GM12873 (cell line): ENCODE measurements at regions not wholly inside any gene's neighbourhood (a gene's known extent, or its start where the extent isn't known, plus 50 kb on each side); places are given as distances from the start of the nearest gene placed in this dataset.

Experiments
- TF ChIP-seq, protein P1 (sequence below): IDR thresholded peaks from 2 replicates; pipeline ENCODE4 v1.5.1; 2012; ENCODE audit warnings: low read depth, mild to moderate bottlenecking, moderate library complexity, low read length, control low read depth; ENCODE audit not compliant: insufficient read depth; ENCODE audit errors: missing control alignments

DNA sequence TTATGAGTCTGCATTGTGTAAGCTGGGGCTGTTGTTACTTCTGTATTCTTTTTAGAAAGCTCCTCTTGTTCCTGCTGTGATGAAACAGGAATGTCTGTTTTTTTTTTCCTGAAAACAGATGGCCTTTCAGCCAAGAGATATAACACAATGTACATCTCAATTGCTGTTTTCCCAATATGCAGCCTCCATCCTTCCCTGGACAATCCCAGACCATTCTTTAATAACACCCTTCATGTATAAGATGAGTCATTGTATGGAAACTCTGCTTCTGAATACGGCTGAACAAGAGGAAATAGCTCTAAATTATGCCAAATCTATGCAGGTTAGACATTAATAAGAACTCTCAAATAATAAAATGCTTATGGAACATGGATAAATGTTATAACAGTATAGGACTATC, 60.2 kb upstream of the LRRC4C start:
- TF ChIP-seq, protein P1, sequence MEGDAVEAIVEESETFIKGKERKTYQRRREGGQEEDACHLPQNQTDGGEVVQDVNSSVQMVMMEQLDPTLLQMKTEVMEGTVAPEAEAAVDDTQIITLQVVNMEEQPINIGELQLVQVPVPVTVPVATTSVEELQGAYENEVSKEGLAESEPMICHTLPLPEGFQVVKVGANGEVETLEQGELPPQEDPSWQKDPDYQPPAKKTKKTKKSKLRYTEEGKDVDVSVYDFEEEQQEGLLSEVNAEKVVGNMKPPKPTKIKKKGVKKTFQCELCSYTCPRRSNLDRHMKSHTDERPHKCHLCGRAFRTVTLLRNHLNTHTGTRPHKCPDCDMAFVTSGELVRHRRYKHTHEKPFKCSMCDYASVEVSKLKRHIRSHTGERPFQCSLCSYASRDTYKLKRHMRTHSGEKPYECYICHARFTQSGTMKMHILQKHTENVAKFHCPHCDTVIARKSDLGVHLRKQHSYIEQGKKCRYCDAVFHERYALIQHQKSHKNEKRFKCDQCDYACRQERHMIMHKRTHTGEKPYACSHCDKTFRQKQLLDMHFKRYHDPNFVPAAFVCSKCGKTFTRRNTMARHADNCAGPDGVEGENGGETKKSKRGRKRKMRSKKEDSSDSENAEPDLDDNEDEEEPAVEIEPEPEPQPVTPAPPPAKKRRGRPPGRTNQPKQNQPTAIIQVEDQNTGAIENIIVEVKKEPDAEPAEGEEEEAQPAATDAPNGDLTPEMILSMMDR = no peak

DNA sequence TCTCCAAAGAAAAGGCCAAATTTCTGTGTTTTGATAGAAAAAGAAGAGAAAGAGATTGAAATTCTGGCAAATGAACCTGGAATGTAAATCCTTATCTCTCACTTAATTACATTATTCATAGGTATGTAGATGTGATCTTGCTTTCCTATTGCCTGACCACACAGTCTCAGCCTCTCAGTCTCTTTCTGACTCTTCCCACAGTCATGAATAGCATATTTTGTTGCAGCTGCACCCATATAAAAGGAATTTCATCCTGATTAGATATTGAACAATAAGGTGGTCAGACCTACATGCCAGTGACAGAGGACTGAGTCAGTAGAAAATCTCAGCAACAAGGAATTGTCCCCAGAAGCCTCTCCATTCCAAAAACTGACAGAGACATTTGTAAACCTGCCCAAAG, 62.9 kb upstream of the LRRC4C start:
- TF ChIP-seq, protein P1 = no peak

DNA sequence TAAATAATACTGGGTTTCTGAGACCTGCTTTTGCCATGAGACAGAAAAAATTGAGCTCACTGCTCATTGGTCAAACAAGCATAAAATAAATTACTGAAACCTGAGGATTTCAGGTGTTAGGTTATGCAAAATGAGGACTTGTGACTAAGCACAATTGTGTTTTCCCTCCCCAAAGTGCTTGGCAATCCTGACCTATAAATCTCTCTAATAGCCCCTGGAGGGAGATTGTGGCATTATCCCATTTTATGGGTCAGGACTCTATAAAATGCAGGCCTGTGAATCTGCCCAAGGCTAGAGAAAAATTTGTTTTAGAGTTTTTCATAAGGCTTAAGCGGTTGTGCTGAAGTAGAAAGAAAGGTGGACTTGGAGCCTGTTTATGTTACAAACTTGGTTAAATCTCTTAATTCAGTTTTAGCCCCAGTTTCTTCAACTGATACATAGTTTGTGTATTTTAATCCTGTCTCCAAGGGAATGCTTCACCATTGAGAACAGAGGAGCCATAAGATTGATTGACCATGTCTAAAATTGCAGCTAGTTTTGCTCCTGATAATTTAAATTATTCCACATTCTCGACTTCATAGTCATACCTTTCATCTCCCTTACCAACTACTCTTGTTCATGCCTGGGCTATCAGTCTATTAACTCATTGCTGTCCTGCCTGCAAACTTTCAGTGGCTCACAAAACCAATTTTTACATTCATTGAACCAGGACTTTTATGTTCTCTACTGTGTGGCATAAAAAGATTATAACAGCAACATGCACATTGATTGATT, 63.6 kb upstream of the LRRC4C start:
- TF ChIP-seq, protein P1 = no peak

DNA sequence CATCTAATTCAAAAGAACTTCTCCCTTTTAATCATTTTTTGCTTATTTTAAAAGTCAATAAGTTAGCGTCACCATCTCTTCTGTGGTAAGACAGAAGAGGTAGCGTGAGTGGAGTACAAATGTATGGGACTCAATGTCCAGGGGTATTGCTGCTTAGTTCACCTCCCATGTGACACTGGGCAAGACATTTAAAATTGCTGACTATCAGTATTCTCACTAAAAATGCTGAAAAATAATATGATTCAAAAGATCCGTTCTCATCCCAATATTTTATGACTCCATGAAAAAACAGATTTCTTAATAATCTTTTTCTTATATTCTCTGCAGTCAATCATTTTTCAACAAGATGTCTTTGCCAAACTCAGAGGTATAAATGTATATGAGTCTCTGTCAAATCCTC, 68.1 kb upstream of the LRRC4C start:
- TF ChIP-seq, protein P1 = no peak

DNA sequence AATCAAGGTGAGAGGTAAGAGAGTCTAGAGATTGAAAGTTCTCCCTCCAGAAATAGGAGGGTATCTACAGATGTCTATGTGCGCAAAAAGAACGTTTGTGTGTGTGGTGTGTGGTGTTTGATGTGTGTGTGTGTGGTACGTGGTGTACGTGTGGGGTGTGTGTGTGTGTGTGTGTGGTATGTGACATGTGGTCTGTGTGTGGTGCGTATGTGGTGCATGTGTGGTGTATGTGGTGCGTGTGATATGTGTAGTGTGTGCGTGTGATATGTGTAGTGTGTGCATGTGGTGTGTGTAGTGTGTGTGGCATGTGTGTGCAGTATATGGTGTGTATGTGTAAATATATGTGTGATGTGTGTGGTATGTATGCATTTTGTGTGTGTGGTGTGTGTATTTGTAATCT, 73.0 kb upstream of the LRRC4C start:
- TF ChIP-seq, protein P1 = no peak

DNA sequence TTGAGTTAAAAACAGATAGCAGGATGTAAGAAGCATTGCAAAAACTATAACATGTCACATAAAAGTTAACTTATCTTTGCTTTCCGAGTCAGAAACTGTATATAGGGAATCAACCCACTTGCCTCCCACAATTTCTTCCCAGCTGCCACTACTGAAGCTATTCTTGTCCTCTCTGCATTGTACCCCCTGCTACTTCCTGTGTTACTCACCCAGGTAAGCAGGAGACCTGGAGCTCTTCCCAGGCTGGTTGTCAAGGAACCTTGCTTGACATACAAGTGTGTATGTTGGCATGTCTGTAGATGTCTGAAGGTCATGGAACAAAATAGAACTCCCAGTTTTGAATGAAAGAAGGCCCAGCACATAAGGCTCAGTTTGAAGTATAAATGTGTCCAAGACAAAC, 74.3 kb upstream of the LRRC4C start:
- TF ChIP-seq, protein P1 = no peak

DNA sequence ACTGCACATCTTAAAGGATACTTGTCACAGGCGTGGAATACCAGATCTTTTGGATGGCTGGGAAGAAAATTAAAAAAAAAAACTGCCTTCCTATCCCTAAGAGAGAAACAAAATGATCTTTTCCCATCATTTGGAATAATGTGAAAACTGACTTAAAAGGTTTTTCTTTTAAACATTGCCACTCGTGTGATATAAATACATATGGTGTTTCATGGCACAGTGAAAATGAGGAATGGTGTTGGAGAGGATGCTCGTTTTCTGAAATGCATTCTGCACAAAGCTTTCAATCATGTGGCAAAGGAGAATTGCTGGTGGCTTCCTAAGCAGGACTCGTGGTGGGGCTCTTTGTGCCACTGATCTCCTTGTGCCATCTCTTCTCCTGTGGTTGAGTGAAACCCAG, 74.9 kb upstream of the LRRC4C start:
- TF ChIP-seq, protein P1 = no peak

DNA sequence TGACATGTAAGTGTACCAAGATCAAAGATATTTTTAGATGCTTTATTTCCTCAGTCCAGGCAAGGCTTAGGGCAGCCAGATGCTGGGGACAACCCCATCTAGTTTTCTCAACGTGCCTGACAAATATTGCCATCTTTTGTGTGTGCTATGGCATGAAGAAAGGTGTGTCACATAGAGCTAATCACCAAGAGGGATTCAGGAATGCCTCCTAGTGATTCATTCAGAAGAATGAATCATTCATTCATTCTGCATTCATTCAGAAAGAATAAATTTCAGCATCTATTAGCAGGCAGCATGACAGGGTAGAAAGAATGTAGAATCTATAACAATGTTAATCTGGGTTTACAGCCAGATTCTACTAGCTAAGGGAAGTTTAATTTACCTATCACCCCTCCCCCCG, 75.4 kb upstream of the LRRC4C start:
- TF ChIP-seq, protein P1 = no peak
